Breast epithelium (tissue), 3 donors: ENCODE measurements at regions not wholly inside any gene's neighbourhood (a gene's known extent, or its start where the extent isn't known, plus 50 kb on each side); places are given as distances from the start of the nearest gene placed in this dataset.

Source experiments
- CTCF ChIP-seq, 3 donors: fragments of 450-650 bp; IDR thresholded peaks; one replicate each; pipeline ENCODE4 v1.5.1; 2016 to 2017; ENCODE audit warnings: antibody characterized with exemption in 3 of 3, mild to moderate bottlenecking in 3 of 3, moderate library complexity in 3 of 3
- POLR2A ChIP-seq: fragments of 450-650 bp; IDR thresholded peaks from one replicate; pipeline ENCODE4 v1.6.1; 2016; ENCODE audit warnings: antibody characterized with exemption, mild to moderate bottlenecking, moderate library complexity

- no peak for TF ChIP-seq POLR2A
- no peak for TF ChIP-seq CTCF (IDR thresholded peaks at IDR 0.05)
Measured at GRCh38 chr10:43819464-43820230, 171.0 kb upstream of the ZNF32 start.
